NOMO-1 (cell line): ENCODE measurements at regions not wholly inside any gene's neighbourhood (a gene's known extent, or its start where the extent isn't known, plus 50 kb on each side); places are given as distances from the start of the nearest gene placed in this dataset.
"Not testable (repeated sequence)": the region's sequence is repeated elsewhere in the genome, so short reads cannot be mapped to it uniquely, and the experiment has no call there.

ENCODE experiments used
- DNase-seq, 2 experiments: peaks; one replicate each; lab custom pipeline; 2025; ENCODE audit not compliant: unreplicated experiment in 2 of 2; lab: John Stamatoyannopoulos, UW

GRCh38 chr9:38196714-38197113, 127.7 kb upstream of the SHB start:
- no peak for DNase-seq

GRCh38 chr9:38195737-38196161, 126.7 kb upstream of the SHB start:
- DNase-seq, result no peak

- no peak for DNase-seq
Observed at GRCh38 chr9:38194870-38195269, 125.8 kb upstream of the SHB start.

GRCh38 chr9:38192731-38193265, 123.8 kb upstream of the SHB start:
- no peak for DNase-seq

- DNase-seq, result no peak
Observed at GRCh38 chr9:38186404-38187115, 117.5 kb upstream of the SHB start.

GRCh38 chr9:38185647-38186403, 116.8 kb upstream of the SHB start:
- no peak for DNase-seq

GRCh38 chr9:38183994-38184568, 115.1 kb upstream of the SHB start:
- DNase-seq, result no peak

- DNase-seq, result no peak
Observed at GRCh38 chr9:38182321-38182720, 113.3 kb upstream of the SHB start.

GRCh38 chr9:38181866-38182265, 112.8 kb upstream of the SHB start:
- DNase-seq, result no peak

- no peak for DNase-seq
Observed at GRCh38 chr9:38181232-38181631, 112.2 kb upstream of the SHB start.

GRCh38 chr9:38180656-38181055, 111.6 kb upstream of the SHB start:
- no peak for DNase-seq

GRCh38 chr9:38179965-38180364, 110.9 kb upstream of the SHB start:
- DNase-seq, result no peak

GRCh38 chr9:38178237-38178636, 109.2 kb upstream of the SHB start:
- no peak for DNase-seq

GRCh38 chr9:38177680-38178079, 108.7 kb upstream of the SHB start:
- DNase-seq, result no peak

GRCh38 chr9:38176251-38176650, 107.2 kb upstream of the SHB start:
- DNase-seq, result no peak

- no peak for DNase-seq
Observed at GRCh38 chr9:38175423-38175822, 106.4 kb upstream of the SHB start.

GRCh38 chr9:38172586-38172985, 103.6 kb upstream of the SHB start:
- no peak for DNase-seq

- DNase-seq, result no peak
Observed at GRCh38 chr9:38171926-38172325, 102.9 kb upstream of the SHB start.

GRCh38 chr9:38171538-38171884, 102.5 kb upstream of the SHB start:
- no peak for DNase-seq

- not testable (repeated sequence) for DNase-seq
Observed at GRCh38 chr9:38170763-38171537, 101.9 kb upstream of the SHB start.

GRCh38 chr9:38170155-38170554, 101.1 kb upstream of the SHB start:
- not testable (repeated sequence) for DNase-seq
